HG02588 (cell line): ENCODE measurements at regions not wholly inside any gene's neighbourhood (a gene's known extent, or its start where the extent isn't known, plus 50 kb on each side); places are given as distances from the start of the nearest gene placed in this dataset.
"Not testable (repeated sequence)": the region's sequence is repeated elsewhere in the genome, so short reads cannot be mapped to it uniquely, and the experiment has no call there.

Experiments used
- ATAC-seq: cut with Tn5 transposase; IDR thresholded peaks from one replicate; pipeline ENCODE4 v1.9.1; 2021; ENCODE audit warnings: mild to moderate bottlenecking, moderate library complexity; ENCODE audit not compliant: unreplicated experiment

DNA sequence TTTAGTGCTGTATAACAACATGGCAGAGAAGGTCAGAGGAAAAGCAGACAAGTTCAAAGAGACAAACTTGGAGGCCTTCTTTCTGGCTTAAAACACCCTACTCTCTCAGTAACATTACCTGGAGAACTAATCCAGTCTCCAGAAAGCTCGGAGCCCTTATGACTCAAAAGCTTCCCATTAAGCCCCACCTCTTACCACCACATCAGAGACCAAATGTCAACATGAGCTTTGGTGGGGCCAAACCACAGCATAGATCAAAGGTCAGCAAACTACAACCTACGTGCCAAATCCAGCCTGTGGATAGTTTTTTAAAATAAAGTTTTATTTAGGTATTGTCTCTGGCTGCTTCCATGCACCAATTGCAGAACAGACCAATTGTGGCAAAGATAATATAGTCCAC, 589.9 kb downstream of the DNAH5 start:
- ATAC-seq: no peak

DNA sequence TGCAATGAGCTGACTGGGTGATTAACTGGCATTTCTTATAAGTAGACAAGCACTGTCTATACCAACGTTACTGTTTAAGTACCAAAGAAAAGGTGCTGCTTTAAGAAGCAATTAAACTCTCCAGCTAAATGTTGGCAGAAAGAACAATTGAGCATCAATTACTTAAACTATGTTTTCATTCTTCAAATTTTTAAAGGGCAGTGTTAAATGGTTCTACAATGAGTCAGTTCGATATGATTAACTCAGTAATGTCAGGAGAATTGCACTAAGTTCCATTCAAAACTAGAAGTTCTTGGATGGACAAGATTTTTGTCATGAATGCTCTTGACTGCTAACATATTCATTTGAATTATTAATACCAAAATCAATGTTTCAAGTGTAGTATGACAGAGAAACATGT, 593.7 kb downstream of the DNAH5 start:
- no peak for ATAC-seq

DNA sequence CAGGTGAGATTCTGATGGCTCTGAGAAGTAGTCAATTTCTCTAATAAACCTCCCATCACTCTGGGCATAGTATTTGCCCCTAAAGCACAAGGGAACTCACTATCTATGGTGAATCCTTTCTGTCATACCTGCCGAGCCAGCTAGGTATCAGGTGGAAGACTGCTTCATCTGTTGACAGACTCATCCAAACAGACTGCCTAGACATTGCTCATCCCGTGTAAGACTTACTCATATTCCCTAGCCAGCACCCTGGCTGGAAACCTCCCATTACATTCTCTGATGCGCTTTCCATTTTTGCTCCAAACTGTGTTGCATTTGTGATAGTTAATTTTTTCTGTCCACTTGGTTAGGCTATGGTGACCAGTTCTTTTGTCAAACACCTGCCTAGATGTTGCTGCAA, 595.9 kb downstream of the DNAH5 start:
- no peak for ATAC-seq

DNA sequence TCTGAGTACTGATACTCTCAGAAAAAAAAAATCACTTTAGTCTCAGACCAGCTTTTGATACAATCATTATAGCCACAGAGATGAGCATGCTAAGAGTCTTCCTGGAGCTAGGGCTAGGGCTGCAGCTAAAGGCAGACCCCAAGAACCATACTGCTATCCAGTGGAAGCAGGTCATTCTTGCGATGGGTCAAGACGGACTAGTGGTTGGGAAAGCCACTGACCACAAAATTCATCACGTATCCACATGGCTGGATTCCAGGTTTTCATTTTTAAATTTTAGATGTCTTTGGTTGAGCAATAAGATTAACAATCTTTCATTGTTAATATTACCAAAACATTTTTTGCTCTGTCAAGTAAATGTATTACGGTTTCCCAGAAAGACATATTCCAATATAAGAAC, 598.1 kb downstream of the DNAH5 start:
- ATAC-seq: no peak

DNA sequence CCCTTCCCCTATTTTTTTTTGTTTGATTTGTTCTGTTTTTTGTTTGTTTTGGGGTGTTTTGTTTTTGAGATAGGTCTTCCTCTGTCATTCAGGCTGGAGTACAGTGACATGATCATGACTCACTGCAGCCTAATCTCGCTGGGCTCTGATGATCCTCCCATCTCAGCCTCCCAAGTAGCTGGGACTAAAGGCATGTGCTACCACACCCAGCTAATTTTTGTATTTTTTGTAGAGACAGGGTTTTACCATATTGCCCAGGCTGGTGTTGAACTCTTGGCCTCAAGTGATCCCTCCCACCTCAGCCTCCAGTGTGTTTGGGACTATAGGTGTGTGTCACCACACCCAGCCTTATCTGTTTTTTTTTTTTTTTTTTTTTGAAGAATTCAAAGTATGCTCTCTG, 605.4 kb downstream of the DNAH5 start:
- no peak for ATAC-seq

DNA sequence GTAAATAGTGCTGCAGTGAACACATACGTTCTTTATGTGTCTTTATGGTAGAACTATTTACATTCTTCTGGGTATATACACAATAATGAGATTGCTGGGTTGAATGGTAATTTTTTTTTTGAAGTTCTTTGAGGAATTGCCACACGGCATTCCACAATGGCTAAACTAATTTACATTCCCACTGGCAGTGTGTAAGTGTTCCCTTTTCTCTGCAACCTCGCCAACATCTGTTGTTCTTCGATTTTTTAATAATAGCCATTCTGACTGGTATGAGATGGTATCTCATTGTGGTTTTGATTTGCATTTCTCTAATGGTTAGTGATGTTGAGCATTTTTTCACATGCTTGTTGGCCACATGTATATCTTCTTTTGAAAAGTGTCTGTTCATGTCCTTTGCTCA, 609.5 kb downstream of the DNAH5 start:
- not testable (repeated sequence) for ATAC-seq

DNA sequence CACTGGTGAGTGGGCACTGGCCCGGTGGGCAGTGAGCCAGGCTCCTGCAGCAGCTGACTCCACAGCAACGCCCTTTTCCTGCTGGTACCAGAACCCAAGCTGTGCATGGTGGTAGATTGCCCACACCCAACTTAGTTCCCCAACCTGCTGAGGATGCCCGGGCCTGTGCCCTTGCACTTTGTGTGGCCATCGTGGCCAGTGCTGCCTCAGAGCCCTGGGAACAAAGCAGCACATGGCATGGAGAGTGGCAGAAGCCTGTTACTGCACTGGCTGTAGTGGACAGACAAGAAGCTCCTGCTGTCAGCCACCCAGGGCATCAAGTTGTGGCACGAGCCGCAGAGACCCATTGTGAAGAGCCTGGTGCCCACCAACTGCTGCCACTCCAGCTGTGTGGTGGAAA, 612.9 kb downstream of the DNAH5 start:
- no peak for ATAC-seq

DNA sequence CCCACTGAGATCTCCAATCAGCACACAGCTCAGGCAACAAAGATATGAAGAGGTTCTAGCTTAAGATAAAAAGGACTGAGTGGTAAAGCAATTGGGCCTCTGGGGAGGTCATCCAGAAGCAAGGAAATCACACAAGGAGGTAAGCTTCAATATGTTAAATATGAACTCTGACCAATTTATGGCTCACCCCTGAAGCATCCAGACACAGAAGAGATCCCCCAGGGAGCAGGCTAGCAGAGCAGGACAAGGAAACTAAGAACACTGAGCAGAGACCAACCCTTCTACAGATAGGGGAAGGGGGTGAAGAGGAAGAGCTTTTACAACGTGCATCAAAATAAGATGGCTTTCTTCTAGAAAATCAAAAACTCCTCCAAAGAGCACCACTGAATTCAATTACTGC, 616.2 kb downstream of the DNAH5 start:
- no peak for ATAC-seq

DNA sequence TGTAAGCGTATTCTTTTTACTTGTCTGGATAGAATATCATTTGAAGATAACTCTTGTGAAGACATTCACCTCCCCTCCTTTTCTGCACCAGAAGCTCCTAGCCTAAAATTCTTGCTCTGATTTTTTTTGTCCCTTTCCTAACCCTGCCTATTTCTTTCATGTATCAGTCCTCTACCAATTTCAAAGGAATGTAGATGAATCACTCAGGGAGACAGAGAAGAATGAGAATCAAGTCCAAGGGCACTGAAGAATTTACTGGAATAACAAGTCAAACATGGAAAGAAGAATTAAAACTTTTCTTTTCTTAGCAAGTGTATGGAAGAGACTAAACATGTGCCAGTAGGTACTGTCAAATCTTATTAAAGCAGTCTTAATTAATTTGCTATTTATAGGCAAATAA, 618.7 kb downstream of the DNAH5 start:
- no peak for ATAC-seq

DNA sequence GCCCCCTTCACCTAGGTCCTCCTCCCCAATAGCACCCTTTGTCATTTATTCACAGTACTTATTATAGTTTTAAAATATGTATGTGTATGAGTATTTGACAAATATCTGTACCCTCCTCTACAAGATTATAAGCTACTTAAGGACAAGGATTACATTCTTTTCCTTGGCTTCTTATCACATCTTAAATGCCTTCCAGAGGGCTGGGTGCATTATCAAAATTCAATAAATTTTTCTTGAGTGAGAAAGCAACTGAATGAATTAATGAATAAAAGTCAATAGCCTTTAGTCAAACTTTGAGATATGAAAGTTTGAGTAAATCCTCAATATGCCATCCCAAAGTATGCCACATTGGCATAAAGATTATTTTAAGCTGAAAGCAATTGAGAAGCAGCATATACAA, 621.7 kb downstream of the DNAH5 start:
- no peak for ATAC-seq

DNA sequence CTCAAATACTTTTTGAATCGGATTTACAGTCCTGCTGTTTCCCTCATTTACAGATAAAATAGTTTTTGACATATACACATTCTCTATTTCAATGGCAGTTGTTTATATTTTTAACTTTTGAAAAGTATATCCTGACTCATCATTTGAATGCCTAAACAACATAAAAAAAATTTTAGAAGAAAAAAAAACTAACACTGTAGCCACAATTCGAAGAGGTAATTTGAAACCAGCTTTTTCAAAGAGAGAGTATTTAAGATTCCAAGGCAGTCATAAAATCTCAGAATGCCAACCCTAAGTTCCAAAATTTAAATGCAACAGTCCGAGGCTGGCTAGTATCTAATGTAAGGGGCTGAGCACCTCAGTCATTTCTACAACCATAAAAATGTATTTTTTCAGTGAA, 626.8 kb downstream of the DNAH5 start:
- ATAC-seq: no peak

DNA sequence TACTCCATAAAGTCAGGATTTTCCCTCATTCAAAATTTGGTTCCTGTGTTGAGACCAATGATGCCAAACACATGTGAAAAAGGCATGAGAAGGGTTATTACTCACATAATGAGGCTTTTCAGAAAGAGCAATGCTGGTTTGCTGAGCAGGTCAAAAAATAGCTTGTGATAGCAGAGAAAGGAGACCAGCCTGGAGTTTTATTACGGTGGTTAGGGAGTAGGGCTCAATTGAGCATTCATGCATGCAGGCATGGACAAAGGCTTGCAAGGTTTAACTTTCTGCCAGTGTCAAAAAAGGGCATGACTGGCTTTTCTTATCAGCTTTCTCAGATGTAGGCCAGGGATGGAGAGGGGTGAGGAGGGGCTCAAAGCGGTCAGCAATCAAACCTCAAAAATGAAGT, 628.3 kb downstream of the DNAH5 start:
- no peak for ATAC-seq

DNA sequence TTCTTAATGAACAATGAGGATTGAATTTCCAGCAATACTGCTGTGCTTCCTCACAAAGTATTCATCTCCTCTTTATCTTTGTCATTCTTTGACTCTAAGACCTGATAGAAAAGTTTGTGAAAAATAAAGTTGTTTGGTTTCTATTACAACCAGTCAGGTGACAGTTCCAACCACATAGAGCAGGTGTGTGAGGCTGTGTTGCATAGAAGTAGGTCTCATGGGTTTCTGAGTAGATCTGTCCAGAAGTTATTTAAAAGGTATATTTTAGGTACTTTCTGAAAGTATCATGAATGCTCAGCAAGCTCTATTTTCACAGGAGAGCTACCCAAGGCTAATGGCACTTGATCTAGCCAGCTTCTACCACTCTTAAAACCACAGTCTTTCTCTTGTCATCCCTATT, 637.0 kb downstream of the DNAH5 start:
- no peak for ATAC-seq

DNA sequence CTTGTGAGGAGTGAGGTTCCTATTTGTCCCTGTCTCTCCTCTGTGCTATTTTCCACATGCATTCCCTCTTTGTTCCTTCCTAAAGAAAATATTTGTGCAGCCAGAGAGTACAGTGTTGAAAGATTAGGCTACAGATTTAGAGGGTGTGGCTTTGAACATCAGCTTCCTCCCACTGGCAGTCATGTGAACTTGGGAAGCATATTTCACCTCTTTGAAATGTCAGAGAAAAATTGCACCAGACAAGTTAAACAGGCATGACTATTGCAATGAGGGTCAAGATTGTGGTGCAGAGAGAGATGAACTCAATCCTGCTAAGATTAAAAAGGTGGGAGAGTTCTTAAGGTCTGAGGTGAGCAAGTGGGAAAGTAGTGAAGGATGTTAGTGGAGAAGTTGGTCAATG, 641.0 kb downstream of the DNAH5 start:
- ATAC-seq: no peak

DNA sequence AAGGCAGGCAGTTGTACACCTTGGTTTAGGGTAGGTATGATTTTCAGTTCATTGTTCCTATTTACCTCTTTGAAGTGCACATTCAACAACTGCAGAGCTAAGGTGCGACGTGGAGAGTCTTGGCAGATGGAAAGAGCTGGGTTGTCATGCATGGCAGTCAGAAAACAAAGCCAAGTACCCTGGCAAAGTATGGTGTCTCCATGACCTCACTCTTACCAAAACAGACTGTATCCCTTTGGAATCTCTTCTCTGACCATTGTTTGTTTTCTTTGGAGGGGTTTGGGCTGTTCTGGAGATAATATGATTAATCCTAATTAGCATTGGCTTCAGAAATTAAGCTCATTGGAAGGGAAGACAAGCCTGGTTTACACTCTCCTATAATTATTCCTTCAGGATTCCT, 665.7 kb downstream of the DNAH5 start:
- no peak for ATAC-seq

DNA sequence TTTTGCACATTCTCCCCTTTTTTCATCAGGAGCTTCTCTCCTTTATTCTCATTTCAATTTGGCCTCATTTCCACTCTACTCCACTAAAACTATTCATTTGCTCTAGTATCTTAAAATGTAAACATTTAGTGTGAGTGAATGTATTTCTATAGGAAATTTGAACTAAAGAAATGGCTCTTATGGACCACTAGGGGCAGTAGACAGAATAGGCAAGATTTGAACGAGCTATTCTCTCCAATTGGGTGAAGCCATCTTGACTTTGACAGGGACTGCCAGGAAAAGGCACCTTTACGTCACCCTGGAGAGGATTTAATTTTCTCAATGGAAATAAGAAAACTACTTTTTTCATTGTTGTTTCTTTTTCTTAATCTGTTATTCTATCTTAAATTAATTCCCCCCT, 666.3 kb downstream of the DNAH5 start:
- no peak for ATAC-seq

DNA sequence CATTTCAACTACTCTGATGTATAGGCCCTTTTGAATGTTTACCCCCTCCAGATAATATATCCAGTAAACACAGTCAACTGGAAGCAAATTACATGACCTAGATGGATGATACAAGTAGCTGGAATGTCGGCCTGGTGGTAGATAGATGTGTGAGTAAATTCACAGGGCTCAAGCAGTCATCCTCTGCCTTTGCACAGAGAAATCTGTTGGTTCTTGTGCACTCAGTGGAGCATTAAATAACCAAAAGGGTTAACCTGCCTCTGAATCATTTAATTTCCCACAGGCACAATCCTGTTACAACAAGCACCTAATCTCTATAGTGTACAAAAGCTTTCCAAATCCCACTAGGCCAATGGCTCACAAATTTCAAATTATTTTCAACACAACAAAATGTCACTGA, 668.3 kb downstream of the DNAH5 start:
- ATAC-seq: no peak

DNA sequence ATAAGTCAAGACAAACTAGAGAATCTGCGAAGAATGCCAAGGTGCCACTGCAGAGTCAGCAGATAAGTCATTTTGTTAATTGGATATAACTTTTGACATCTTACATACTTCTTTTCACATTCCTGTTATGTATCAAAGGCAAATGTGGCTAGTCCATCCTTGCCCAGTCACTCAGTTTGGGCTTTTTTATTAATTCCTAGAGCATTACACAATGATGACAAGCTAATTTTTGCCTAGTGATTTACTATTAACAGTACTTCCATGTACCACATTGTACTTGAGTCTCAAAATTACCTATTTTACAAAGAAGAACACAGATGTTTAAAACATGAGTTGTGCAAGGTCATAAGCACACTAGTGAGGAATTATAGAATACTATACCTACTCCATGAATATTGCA, 680.8 kb downstream of the DNAH5 start:
- ATAC-seq: no peak

DNA sequence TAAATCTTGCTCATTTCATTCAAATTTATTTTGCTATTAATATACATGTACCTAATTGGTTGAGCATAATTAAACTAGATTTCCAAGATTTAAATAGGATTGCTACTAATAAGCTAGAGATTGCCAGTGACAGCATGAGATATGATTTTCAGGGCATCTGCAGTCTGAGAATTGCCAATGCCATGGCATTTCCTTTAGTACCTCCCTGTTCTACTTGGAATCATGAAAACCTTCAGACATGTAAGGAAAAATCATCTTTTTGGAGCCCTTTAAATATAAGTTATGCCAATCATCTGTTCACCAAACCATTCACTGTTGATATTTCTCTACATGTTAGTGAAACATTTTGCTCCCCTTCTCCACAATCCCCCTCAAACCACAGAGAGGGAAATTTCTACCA, 691.4 kb downstream of the DNAH5 start:
- no peak for ATAC-seq

DNA sequence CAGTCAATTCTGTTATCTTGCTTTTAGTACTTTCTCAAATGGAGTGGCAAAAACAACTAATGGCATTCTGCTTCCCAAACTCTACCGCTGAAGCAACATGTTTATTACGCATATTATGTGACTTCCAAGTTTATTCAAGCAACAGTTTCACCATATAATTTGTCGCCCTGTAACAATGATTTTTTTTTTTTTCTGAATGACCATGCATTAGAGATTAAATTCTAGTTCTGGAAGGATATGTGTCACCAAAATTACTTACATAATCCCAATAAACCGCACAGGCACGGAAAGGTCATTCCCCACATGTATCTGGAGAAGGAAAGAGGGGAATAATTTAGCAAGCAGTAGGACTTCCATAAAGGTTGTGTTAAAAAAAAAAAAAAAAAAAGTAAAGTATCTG, 691.8 kb downstream of the DNAH5 start:
- no peak for ATAC-seq

DNA sequence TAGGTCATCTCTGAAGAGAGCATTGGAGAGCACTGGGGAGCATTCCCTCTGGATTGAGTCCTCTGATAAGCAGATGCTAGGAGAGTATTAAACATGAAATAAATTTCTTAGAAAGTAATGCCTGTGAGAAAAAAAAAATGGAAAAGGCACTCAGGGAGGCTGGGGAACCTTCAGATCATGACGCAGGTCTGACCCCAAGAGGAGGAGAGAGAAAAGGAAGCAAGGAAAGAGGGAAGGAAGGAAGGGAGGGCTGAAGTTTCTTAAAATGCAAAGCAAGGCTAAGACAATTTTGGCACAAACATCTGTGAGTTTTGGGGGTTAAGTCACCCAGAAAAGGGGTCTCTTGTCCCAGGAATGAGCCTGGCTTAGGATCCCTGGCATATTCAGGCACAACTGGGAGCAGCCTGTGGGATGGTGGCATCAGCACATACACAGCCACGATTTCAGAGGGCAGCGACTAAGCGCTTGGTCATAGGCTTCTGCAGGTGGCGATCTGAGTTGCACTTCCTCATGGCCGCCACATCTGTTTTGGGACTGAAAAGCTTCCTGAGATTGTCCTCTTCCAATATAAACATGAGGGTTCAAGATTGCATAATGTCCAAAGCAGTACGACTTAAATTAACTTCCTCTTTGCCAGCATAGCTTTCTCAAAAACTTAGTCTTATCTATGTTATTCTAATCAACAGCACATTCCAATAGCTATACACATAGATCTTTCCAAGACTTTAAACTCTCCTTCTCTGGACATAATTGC, 692.7 kb downstream of the DNAH5 start:
- ATAC-seq: no peak

DNA sequence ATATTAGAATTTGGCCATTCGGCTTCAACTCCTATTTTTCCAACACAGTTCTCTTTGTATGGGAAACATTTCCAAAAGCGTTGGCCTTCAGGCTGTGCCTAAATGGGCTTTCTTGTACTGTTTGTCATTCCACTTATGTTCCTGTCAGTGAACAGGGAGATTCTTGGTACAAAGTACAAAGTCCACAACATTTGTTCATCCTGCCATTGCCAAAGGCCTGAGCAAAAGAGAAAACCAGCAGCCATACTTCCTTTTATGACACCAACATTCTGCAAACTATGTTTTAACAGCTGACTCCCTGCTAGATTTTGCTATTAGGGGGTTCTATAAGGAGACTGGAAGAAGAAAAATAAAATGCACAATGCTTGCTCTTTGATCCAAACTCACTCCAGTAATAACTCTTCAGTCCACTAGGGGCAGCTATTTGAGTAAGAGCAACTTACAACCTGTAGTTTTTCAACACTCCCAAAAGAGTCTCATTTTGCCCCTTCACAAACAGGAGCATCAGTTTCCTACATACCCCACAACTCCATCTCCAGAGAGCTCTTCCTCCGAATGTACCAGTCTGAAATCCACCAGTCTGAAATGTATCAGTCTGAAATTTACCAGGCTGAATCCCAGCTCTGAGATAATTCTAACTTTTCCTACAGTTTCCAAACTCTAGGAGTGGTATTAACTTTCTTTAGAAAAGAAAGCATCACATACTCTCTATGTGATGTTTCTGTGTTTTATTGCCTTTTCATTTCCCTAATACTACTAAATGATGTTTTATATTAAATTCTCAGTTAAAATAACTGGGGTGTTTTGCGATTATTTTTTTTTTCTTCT, 693.8 kb downstream of the DNAH5 start:
- peak; percentile 50 for ATAC-seq

DNA sequence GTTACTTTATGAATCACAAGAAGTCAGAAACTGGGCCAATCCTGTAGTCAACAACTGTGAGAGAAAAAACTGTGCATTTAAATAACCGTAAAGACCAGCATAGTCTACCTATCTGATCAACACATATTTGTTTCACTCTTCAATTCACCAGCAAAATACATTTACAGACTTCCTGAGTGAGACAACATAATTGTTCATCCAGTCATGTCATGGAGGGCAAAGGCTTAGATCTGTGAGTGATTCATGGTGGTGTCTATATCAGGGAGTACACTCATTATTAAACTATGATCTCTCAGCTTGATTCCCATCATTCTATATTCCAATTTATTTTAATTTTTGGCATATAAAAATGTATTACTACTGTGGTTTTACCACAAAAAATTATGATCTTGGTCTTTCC, 694.6 kb downstream of the DNAH5 start:
- no peak for ATAC-seq
